Heart left ventricle (tissue), 13 donors: ENCODE measurements at regions not wholly inside any gene's neighbourhood (a gene's known extent, or its start where the extent isn't known, plus 50 kb on each side); places are given as distances from the start of the nearest gene placed in this dataset.

Experiments used
- CTCF ChIP-seq, 12 donors: fragments of 200-600 bp; sonication (generic) in 4 of 12; IDR thresholded peaks; one replicate each; pipeline versions ENCODE4 v1.5.0 to v1.8.0; 2018 to 2022; ENCODE audit warnings: antibody characterized with exemption in 12 of 12, mild to moderate bottlenecking in 5 of 12
- POLR2A ChIP-seq, 2 donors: fragments of 450-650 bp; IDR thresholded peaks; one replicate each; pipeline ENCODE4 v1.6.1; 2017; ENCODE audit warnings: antibody characterized with exemption in 2 of 2, mild to moderate bottlenecking in 2 of 2, moderate library complexity in 2 of 2
- donor health status: ischemic (EF 13 %, LVEDD 7.1; RV severe dilation, severe dysfunction).
- donor health status: DM: no; HTN: yes; CAD: no.
- donor health status: DM: no; HTN: no; CAD: no.
- donor health status: ischemic (EF 25% LVEDD 6.9; RV normal size, moderate dysfunction).
- donor health status: ischemic (EF 25% LVEDD 5.7; RV mildly dilated, moderate dysfunction).
- donor health status: ischemic (EF 35%, LVEDD 5.7; RV mildly dilated, moderate dysfunction).
- donor health status: nonischemic (EF 11% LVEDD 7.7; RV severe dilation, severe dysfunction).
- donor health status: DM: yes; HTN: yes; CAD: no.
- donor health status: PGD.
- donor health status: ischemic (EF 29% LVEDD 5.4; RV normal size, mild dysfunction).
- donor health status: nonischemic (EF 23%, LVEDD 6.1; RV moderate dilation, normal function).

DNA sequence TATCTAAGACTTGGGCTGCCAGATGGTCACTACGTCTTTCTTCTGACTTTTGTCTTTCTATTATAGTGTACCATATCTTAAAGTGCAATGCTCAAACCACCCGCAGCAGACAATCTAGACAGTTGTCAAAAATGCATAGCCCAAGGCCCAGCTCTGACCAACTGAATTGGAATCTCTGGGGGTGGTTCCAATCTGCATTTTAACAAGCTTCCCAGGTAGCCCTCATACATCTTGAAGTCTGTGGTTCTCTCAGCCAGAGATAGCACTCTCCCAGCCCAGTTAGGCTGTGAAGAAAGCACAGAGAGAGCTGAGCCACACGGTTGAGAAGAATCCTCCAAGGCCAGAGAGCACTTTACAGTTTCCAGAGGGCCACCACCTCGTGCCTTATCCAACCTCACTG, 128.2 kb upstream of the HAND1 start:
- TF ChIP-seq CTCF (IDR thresholded peaks at IDR 0.05) (no peak), POLR2A (IDR thresholded peaks at IDR 0.05) (no peak)
